PC-9 (cell line): ENCODE measurements at regions not wholly inside any gene's neighbourhood (a gene's known extent, or its start where the extent isn't known, plus 50 kb on each side); places are given as distances from the start of the nearest gene placed in this dataset.

Source experiments
- CTCF ChIP-seq: fragments of 200-600 bp; sonication (generic); conservative IDR thresholded peaks from 2 replicates; pipeline ENCODE4 v1.6.1; 2017; ENCODE audit warnings: mixed run types, antibody characterized with exemption, mild to moderate bottlenecking, moderate library complexity
- EZH2 ChIP-seq: fragments of 200-600 bp; sonication (generic); IDR thresholded peaks from 2 replicates; pipeline ENCODE4 v1.8.0; 2017; ENCODE audit warnings: antibody characterized with exemption, low read depth

GRCh38 chr3:140832883-140833282, 108.8 kb upstream of the SLC25A36 start:
- TF ChIP-seq CTCF (no peak), EZH2 (no peak)
